GM19455 (cell line): ENCODE measurements at regions not wholly inside any gene's neighbourhood (a gene's known extent, or its start where the extent isn't known, plus 50 kb on each side); places are given as distances from the start of the nearest gene placed in this dataset.

Experiments used
- ATAC-seq: cut with Tn5 transposase; IDR thresholded peaks from one replicate; pipeline ENCODE4 v1.9.1; 2021; ENCODE audit not compliant: unreplicated experiment

- no peak for ATAC-seq
These were observed 51.0 kb upstream of the EGFLAM start for GRCh38 chr5:38207343-38207742.

GRCh38 chr5:38202741-38203140 is 55.6 kb upstream of the EGFLAM start:
- no peak for ATAC-seq

DNA sequence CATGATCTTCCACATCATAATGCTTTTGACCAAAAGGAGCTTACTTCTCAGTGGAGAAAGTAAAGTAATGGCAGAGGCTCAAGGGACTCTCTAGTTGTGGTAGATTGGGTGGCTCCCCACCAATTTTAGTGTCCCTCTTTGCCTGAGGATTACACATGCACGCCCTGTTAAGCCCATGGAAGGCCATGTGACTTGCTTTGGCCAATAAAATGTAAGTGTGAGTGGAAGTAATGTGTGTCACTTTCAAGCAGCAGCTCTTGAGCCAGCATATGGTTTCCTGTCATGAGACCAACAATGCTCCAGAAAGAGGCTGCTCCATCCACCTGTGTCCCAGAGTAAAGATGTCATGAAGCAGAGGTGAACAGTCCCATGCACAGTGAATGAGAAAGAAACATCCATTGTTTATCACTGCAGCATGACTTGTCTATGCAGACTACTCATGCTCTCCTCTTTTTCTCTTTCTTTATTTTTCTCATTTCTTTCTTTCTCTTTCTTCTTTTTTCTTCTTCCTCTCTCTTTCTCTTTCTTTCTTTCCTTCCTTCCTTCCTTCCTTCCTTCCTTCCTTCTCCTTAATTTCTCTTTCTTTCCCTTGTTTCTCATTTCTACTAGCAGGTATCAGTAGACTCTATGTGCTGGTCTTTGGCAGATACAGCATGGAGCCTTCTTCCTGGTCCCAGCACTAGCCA is 57.3 kb upstream of the EGFLAM start:
- ATAC-seq, result no peak

GRCh38 chr5:38197118-38197517 is 61.2 kb upstream of the EGFLAM start:
- no peak for ATAC-seq

- peak; percentile 77 for ATAC-seq
These were observed 65.3 kb upstream of the EGFLAM start for GRCh38 chr5:38193015-38193581.

DNA sequence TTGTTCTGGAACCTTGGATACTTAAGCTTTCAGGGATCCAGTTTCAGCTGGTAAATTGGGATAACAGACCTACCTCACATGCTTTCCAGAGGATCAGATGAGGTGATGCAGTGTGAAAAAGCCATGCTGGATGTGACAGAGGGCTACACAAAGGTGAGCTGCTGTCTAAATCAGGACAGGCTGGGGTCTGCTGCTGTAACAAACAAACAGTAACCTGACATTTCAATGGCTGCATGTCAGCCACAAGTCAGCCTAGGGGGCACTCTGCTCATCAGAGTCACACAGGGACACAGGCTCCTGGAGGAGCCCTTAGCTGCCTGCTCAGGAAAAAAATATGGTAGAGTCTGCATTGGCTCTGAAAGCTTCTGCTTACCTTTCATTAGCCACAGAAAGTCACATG is 66.7 kb upstream of the EGFLAM start:
- no peak for ATAC-seq

GRCh38 chr5:38190111-38190510 is 68.2 kb upstream of the EGFLAM start:
- ATAC-seq, result no peak

GRCh38 chr5:38189081-38189504 is 69.3 kb upstream of the EGFLAM start:
- no peak for ATAC-seq

GRCh38 chr5:38188591-38188990 is 69.8 kb upstream of the EGFLAM start:
- no peak for ATAC-seq

DNA sequence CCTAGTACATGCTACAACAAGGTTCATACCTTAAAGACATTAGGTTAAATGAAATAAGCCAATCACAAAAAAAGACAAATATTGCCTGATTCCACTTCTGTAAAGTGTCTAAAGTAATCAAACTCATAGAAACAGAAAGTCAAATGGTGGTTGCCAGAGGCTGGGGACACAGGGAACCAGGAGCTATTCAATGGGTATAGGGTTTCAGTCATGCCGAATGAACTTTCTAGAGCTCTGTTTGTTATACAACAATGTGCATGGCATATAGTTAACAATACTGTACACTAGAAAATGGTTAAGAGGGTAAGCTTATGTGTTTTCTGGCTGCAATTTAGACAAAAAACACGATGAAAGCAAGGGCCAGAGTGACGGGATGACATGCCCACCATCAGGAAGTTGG is 70.8 kb upstream of the EGFLAM start:
- no peak for ATAC-seq

- ATAC-seq, result no peak
These were observed 73.7 kb upstream of the EGFLAM start for GRCh38 chr5:38184627-38185026.

DNA sequence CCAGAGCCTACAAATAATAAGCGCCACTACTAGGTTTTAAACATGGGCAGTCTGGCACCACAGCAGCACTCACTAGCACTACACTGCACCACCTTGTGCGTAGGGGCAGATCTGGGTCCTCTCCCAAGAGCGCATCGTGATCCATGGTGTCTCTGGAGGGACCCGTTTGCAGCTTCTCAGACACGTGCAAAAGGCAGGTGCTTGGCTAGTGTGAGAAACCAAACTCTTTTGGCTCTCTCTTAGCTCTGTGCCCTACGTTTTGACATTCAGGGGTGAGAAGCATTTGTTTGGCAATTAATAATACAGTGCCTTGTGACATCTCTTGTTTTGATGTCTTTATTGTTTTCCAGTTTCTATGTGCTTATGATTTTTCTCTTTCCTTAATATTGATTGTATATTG is 75.4 kb upstream of the EGFLAM start:
- ATAC-seq, result no peak

GRCh38 chr5:38168029-38168428 is 90.3 kb upstream of the EGFLAM start:
- no peak for ATAC-seq

DNA sequence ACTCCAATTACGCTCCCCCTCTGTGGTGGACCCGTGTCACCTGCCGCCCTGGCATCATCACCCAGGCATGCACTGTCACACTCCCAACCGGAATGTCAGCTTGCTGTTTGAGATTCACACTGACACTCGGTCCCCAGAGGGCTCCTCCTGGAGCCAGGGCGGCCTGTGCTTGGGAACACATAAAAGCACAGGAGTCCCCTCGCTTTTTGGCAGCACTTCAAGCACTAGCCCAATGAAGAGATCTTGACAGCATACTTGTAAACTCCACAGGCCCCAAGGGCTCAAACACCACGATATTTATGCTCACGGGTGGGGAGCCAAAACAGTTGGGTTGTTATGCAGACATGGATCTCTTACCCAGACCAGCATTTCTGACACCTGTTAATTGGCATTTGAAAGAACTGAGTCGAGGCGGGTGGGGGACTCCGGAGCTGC is 90.8 kb upstream of the EGFLAM start:
- no peak for ATAC-seq

DNA sequence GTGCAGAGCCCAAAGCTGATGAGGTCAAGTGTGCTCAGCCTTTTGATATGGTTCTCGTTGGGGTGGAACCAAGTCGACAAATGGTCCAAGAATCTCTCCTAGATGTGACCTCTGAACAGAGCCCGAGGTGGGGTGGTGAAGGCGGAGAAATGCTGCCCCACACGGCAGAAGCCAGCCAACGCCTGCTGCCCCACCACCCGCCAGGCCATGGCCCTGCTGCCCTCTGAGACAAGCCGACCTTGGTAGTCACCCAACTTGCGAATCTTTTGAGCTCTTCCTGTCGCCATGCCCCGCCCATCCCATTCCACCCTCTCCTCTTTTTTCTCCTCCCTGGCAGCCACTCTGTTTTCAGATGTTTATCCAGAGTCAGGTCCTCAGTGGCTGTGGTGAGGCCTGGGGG is 91.5 kb upstream of the EGFLAM start:
- no peak for ATAC-seq

GRCh38 chr5:38165435-38165834 is 92.9 kb upstream of the EGFLAM start:
- ATAC-seq, result no peak

DNA sequence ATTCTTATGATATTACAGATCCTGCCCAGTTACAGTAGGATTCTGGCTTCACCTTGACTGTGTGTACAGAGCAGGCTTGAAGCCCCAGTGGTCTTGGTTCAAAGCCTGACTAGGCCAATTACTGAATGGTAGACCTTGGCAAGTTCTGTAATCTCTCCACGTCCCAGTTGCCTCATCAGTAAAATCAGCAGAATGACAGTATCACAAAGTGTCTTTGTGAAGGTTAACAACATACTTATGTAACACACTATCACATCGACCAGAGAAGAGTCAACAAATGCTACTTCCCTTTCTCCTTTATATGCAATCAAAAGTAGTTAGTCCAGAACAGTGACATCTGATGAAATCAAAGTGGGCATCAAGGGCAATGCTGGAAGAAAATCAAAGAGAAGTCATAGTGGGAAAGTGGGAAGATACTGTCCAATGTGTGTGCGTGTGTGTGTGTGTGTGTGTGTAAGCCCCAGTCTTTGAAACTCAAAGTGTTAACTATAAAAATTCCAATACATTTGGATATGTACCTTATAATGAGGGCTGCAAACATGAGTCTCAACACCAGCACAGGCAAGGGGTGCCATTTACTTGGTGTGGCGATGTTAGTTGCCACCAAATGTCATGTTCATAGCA is 93.5 kb upstream of the EGFLAM start:
- no peak for ATAC-seq

DNA sequence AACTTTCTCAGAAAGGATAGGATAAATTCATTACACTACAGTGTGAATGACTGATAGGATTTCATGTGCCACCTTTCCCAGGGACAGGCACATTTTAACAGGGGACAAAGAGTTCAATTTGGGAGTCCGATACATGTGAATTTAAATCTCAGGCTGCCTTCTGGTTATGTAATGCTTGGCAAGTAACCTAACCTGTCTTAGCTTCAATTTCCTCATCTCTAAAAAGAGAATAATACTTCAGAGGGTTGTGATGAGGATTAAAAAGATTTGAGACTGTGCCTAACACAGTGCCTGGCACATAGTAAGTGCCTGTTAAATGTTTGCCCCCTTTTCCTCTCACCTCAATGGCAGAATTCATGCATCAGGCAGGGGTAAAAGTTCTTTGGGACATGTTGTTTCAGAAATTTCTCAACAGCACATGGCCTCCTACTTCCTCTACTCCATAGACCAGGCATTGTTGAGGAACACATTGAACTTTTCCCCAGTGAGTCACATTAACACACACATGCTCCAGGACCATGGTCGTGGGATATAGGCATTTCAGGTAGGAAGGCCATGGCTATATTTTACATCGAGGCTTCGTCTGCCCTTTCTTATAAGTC is 94.6 kb upstream of the EGFLAM start:
- no peak for ATAC-seq

DNA sequence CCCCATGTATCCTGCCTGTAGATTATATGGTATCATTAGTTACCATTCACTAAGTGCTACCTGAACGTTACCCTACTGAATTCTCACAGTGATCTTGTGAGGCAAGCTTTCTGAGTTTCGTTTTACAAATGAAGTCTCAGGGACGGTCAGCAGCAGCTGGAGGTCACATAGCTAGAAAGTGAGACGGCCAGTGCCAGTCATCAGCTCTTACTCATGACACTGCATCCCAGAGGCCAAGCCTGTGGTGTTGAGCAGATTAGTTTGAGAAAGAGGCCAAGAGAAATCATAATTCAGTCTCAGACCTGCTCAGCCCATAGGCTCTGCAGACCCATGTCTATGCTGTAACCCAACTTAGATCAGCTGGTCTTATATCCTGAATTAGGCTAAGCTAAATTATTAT is 95.7 kb upstream of the EGFLAM start:
- ATAC-seq, result no peak

GRCh38 chr5:38157024-38157423 is 101.3 kb upstream of the EGFLAM start:
- no peak for ATAC-seq

DNA sequence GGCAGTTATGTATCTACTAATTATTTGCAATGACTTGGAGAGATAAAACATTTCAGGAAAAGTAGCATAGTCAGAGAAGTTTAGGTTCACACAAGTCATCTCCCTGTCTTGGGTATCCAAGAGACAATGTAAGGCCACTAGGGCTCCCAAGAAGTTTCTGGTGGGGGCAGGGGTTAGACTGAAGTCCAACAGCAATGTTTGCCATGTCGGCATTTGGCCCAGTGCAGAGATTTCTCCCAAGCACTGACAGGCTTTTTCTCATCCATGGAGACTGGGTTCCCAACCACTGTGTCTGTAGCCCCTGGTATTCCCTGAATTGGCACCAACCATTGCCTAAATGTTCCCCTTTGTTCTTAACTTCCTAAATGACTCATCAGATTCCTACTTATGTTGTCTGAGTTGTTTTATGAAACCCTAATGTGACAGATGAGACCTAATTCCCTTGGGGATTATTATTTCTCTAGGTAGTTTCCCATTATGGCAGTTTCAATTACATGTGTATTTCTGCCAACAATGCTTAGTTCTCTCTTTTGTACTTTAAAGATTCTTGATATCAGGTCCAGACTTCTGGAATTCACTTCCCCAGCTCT is 103.6 kb upstream of the EGFLAM start:
- ATAC-seq, result no peak

GRCh38 chr5:38151878-38152277 is 106.5 kb upstream of the EGFLAM start:
- ATAC-seq, result no peak
